Neural cell (in vitro differentiated cells): ENCODE measurements at regions not wholly inside any gene's neighbourhood (a gene's known extent, or its start where the extent isn't known, plus 50 kb on each side); places are given as distances from the start of the nearest gene placed in this dataset.

Experiments
- H2AFZ ChIP-seq: fragments of 200-600, 300-800 bp; sonication (generic), shearing (Covaris generic); 2 replicates; pipeline ENCODE4 v1.6.0; 2014; ENCODE audit warnings: low read depth, mild to moderate bottlenecking, antibody characterized with exemption, low read length, moderate library complexity
- H3F3A ChIP-seq: fragments of 200-600 bp; shearing (Covaris generic); 2 replicates; pipeline ENCODE4 v1.6.1; 2016; ENCODE audit warnings: mild to moderate bottlenecking, moderate library complexity, mixed read lengths, antibody characterized with exemption, low read length; ENCODE audit not compliant: insufficient read depth, poor library complexity, severe bottlenecking
- H3K27ac ChIP-seq: fragments of 200-600, 300-800 bp; sonication (generic), shearing (Covaris generic); 2 replicates; pipeline ENCODE4 v1.5.1; 2014; ENCODE audit warnings: mild to moderate bottlenecking, low read length, moderate library complexity
- H3K27me3 ChIP-seq: fragments of 300-800, 200-600 bp; sonication (generic), shearing (Covaris generic); 2 replicates; pipeline ENCODE4 v1.6.0; 2014; ENCODE audit warnings: mild to moderate bottlenecking, low read depth, low read length, moderate library complexity; ENCODE audit not compliant: insufficient read depth
- H3K36me3 ChIP-seq: fragments of 300-800, 200-600 bp; sonication (generic), shearing (Covaris generic); 2 replicates; pipeline ENCODE4 v1.5.1; 2014; ENCODE audit warnings: mild to moderate bottlenecking, antibody characterized with exemption, low read length, moderate library complexity; ENCODE audit not compliant: insufficient read depth
- H3K4me2 ChIP-seq: fragments of 300-800, 200-600 bp; sonication (generic), shearing (Covaris generic); 2 replicates; pipeline ENCODE4 v1.6.0; 2014; ENCODE audit warnings: mild to moderate bottlenecking, low read length
- H3K4me3 ChIP-seq: fragments of 300-800, 200-600 bp; sonication (generic), shearing (Covaris generic); 2 replicates; pipeline ENCODE4 v1.5.1; 2014; ENCODE audit warnings: mild to moderate bottlenecking, low read length, moderate library complexity
- H3K79me2 ChIP-seq: fragments of 200-600 bp; shearing (Covaris generic); replicated peaks from 2 replicates; pipeline ENCODE4 v1.6.0; 2014; ENCODE audit warnings: mild to moderate bottlenecking, low read length, moderate library complexity; ENCODE audit not compliant: insufficient read depth
- H3K9ac ChIP-seq: fragments of 300-800, 200-600 bp; sonication (generic), shearing (Covaris generic); 2 replicates; pipeline ENCODE4 v1.6.1; 2016; ENCODE audit warnings: mild to moderate bottlenecking, low read length, mixed read lengths
- H3K9me2 ChIP-seq: fragments of 200-600 bp; shearing (Covaris generic); 2 replicates; pipeline ENCODE4 v1.6.1; 2016; ENCODE audit warnings: mild to moderate bottlenecking, low read length, mixed read lengths; ENCODE audit not compliant: insufficient read depth
- H3K9me3 ChIP-seq: fragments of 200-600, 300-800 bp; sonication (generic), shearing (Covaris generic); 2 replicates; pipeline ENCODE4 v1.6.1; 2016; ENCODE audit warnings: mild to moderate bottlenecking, mixed run types, low read length, moderate library complexity, mixed read lengths
- H4K20me1 ChIP-seq: fragments of 200-600 bp; shearing (Covaris generic); 2 replicates; pipeline ENCODE4 v1.6.1; 2016; ENCODE audit warnings: mild to moderate bottlenecking, mixed run types; ENCODE audit not compliant: insufficient read depth
- EP300 ChIP-seq: fragments of 450-650 bp; conservative IDR thresholded peaks from 2 replicates; pipeline ENCODE4 v1.6.1; 2014; ENCODE audit warnings: antibody characterized with exemption, mild to moderate bottlenecking, moderate library complexity; ENCODE audit not compliant: poor library complexity, severe bottlenecking
- EZH2 ChIP-seq: fragments of 200-600, 300-800 bp; shearing (Covaris generic), sonication (generic); IDR thresholded peaks from 2 replicates; pipeline ENCODE4 v1.6.1; 2014; ENCODE audit warnings: antibody characterized with exemption, low read length, borderline replicate concordance, mild to moderate bottlenecking; ENCODE audit not compliant: insufficient read depth, poor library complexity, severe bottlenecking
- MXI1 ChIP-seq: fragments of 450-650 bp; conservative IDR thresholded peaks from 2 replicates; pipeline ENCODE4 v1.6.1; 2014; ENCODE audit warnings: antibody characterized with exemption, mild to moderate bottlenecking; ENCODE audit not compliant: poor library complexity, severe bottlenecking
- POLR2AphosphoS5 ChIP-seq: IDR thresholded peaks from 2 replicates; pipeline ENCODE4 v1.6.1; 2012
- RAD21 ChIP-seq: fragments of 450-650 bp; conservative IDR thresholded peaks from 2 replicates; pipeline ENCODE4 v1.6.1; 2014; ENCODE audit warnings: antibody characterized with exemption, mild to moderate bottlenecking, moderate library complexity
- SMC3 ChIP-seq: fragments of 450-650 bp; conservative IDR thresholded peaks from 2 replicates; pipeline ENCODE4 v1.6.1; 2014; ENCODE audit warnings: antibody characterized with exemption, mild to moderate bottlenecking, moderate library complexity; ENCODE audit not compliant: poor library complexity
- TAF1 ChIP-seq: IDR thresholded peaks from 2 replicates; pipeline ENCODE4 v1.6.1; 2012; ENCODE audit warnings: low read depth
- TF ChIP-seq, protein P1 (sequence below): fragments of 450-650 bp; IDR thresholded peaks from 2 replicates; pipeline ENCODE4 v1.5.1; 2014; ENCODE audit warnings: antibody characterized with exemption, mild to moderate bottlenecking, moderate library complexity; ENCODE audit not compliant: poor library complexity, severe bottlenecking
- TF ChIP-seq, protein P2 (sequence below): IDR thresholded peaks from 2 replicates; pipeline ENCODE4 v1.6.1; 2012; ENCODE audit warnings: borderline replicate concordance

DNA sequence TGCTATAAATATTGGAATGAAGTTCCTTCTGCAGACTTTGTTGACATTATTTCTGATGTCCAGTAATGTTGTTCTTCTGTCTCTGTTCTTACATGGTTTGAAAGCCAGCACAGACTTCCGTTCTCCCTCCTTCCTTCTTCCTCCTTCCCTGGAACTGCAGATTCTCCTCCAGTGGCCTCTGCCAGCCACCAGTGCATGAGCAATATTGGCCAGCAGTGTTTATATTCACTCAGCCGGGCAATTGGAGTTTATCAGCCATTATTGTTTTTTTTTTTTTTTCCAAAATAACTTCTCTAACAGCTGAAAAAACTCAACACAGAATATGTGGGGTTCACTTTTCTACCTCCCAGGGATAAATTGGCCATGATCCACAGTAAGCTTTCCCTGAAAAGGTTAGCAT is 86.8 kb downstream of the ADCYAP1 start:
- no peak for TF ChIP-seq EZH2
- TF ChIP-seq, protein P1, sequence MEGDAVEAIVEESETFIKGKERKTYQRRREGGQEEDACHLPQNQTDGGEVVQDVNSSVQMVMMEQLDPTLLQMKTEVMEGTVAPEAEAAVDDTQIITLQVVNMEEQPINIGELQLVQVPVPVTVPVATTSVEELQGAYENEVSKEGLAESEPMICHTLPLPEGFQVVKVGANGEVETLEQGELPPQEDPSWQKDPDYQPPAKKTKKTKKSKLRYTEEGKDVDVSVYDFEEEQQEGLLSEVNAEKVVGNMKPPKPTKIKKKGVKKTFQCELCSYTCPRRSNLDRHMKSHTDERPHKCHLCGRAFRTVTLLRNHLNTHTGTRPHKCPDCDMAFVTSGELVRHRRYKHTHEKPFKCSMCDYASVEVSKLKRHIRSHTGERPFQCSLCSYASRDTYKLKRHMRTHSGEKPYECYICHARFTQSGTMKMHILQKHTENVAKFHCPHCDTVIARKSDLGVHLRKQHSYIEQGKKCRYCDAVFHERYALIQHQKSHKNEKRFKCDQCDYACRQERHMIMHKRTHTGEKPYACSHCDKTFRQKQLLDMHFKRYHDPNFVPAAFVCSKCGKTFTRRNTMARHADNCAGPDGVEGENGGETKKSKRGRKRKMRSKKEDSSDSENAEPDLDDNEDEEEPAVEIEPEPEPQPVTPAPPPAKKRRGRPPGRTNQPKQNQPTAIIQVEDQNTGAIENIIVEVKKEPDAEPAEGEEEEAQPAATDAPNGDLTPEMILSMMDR: no peak
- TF ChIP-seq TAF1: no peak
- TF ChIP-seq, protein P2, sequence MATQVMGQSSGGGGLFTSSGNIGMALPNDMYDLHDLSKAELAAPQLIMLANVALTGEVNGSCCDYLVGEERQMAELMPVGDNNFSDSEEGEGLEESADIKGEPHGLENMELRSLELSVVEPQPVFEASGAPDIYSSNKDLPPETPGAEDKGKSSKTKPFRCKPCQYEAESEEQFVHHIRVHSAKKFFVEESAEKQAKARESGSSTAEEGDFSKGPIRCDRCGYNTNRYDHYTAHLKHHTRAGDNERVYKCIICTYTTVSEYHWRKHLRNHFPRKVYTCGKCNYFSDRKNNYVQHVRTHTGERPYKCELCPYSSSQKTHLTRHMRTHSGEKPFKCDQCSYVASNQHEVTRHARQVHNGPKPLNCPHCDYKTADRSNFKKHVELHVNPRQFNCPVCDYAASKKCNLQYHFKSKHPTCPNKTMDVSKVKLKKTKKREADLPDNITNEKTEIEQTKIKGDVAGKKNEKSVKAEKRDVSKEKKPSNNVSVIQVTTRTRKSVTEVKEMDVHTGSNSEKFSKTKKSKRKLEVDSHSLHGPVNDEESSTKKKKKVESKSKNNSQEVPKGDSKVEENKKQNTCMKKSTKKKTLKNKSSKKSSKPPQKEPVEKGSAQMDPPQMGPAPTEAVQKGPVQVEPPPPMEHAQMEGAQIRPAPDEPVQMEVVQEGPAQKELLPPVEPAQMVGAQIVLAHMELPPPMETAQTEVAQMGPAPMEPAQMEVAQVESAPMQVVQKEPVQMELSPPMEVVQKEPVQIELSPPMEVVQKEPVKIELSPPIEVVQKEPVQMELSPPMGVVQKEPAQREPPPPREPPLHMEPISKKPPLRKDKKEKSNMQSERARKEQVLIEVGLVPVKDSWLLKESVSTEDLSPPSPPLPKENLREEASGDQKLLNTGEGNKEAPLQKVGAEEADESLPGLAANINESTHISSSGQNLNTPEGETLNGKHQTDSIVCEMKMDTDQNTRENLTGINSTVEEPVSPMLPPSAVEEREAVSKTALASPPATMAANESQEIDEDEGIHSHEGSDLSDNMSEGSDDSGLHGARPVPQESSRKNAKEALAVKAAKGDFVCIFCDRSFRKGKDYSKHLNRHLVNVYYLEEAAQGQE: no peak
- TF ChIP-seq SMC3: no peak
- TF ChIP-seq EP300: no peak
- no peak for TF ChIP-seq MXI1
- no peak for TF ChIP-seq POLR2AphosphoS5
- no peak for TF ChIP-seq RAD21
- Histone ChIP-seq H3F3A (no peaks in the 10 kb centered on the region), H3K36me3 (no peaks in the 10 kb centered on the region), H3K27me3 (no peaks in the 10 kb centered on the region), H4K20me1 (no peaks in the 10 kb centered on the region), H3K9ac (no peak overlapping the region), H3K4me3 (no peak overlapping the region), H3K79me2 (no peaks in the 10 kb centered on the region), H3K9me3 (no peaks in the 10 kb centered on the region), H2AFZ (no peak overlapping the region), H3K4me2 (no peak overlapping the region), H3K9me2 (no peaks in the 10 kb centered on the region), H3K27ac (no peak overlapping the region)

DNA sequence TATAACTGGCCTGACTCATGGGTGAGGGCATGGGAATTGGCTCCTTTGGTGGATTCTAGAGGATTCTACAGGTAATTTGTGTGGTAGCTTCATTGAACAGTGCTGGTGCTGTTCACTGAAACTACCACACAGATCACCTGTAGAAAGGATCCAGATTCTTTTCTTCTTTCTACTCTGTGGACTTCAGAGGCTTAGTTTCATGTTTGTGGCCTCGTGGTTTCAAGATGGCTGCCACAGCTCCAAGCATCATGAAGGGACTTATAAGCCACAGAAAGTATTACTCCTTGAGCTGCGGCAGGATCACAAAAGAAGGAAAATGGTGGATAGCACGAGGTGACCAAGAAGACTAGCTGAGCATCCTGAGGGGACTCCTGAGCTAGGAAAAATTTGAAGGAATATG is 88.9 kb downstream of the ADCYAP1 start:
- Histone ChIP-seq H2AFZ (no peak overlapping the region), H3K27ac (no peak overlapping the region), H3F3A (no peaks in the 10 kb centered on the region), H3K79me2 (no peaks in the 10 kb centered on the region), H3K36me3 (no peaks in the 10 kb centered on the region), H3K9ac (no peak overlapping the region), H3K9me2 (no peaks in the 10 kb centered on the region), H3K4me3 (no peak overlapping the region), H3K4me2 (no peak overlapping the region), H4K20me1 (no peaks in the 10 kb centered on the region), H3K9me3 (no peaks in the 10 kb centered on the region), H3K27me3 (no peaks in the 10 kb centered on the region)
- TF ChIP-seq RAD21 (no peak), POLR2AphosphoS5 (no peak), TAF1 (no peak), EZH2 (no peak), EP300 (no peak), MXI1 (no peak), SMC3 (no peak)
- TF ChIP-seq, protein P2: no peak
- TF ChIP-seq, protein P1: no peak
